ENCODE measurements at regions not wholly inside any gene's neighbourhood (a gene's known extent, or its start where the extent isn't known, plus 50 kb on each side); places are given as distances from the start of the nearest gene placed in this dataset.
"Not testable (repeated sequence)": the region's sequence is repeated elsewhere in the genome, so short reads cannot be mapped to it uniquely, and the experiment has no call there.

DNA sequence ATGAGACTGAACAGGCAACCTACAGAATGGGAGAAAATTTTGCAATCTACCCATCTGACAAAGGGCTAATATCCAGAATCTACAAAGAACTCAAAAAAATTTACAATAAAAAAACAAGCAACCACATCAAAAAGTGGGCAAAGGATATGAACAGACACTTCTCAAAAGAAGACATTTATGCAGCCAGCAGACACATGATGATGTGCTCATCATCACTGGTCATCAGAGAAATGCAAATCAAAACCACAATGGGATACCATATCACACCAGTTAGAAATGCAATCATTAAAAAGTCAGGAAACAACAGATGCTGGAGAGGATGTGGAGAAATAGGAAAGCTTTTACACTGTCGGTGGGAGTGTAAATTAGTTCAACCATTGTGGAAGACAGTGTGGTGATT is 51.7 kb upstream of the PAXBP1 start:
- DNase-seq (ENCODE audit: low read depth in 3 of 3, low spot score in 1 of 3) = not testable (repeated sequence)

DNA sequence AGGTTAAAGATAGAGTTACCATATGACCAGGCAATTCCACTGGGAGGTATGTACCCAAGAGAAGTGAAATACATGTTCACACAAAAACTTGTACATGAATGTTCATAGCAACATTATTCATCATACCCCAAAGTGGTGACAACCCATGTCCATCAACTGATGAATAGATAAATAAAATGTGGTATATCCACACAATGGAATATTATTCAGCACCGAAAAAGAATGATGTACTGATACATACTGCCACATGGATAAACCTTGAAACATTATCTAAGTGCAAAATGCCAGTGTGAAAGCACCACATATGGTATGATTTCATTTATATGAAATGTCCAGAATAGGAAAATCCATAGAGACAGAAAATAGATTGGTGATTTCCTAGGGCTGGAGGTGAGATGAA is 53.4 kb upstream of the PAXBP1 start:
- DNase-seq (ENCODE audit: low read depth in 3 of 3, low spot score in 1 of 3) = no peak

DNA sequence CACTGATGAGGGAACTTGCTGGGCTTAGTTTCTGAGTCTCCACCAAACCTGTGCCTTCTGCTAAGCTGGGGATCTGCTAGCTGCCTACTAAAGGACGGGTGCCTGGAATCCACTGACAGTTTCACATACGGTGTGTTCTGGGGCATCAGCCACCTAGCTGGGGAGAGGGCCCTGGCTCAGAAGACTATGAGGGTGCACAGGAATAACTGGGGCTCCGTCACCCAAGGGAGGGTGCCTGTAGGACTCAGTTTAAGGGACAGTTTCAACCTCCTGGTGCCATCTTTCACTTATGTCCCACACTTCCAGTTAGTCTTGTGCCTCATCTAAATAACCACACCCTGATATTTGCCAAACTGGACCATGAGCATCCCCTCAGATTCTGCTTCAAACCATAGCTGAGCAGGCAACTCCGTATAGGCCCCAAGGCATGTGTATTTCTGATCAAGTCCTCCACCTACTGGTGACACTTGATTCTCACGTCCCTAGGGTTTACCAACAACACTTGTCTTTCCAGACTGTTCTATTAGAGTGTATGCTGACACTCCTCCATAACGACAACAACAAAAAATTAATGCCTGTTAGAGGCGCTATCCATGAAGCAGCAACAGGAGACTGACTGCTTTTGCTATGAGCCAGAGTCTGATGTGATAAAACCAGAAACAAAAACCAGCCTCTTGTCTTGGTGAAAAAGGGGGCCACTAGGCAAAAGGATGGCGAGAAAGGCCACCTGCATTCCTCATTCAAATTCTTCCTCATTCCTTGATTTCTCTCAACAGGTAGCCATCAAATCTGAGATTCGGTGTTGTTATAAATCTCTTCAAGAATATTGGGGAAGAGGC is 55.0 kb upstream of the PAXBP1 start:
- peak in 1 of 3 donors; percentile 1 for DNase-seq (ENCODE audit: low read depth in 3 of 3, low spot score in 1 of 3)

DNA sequence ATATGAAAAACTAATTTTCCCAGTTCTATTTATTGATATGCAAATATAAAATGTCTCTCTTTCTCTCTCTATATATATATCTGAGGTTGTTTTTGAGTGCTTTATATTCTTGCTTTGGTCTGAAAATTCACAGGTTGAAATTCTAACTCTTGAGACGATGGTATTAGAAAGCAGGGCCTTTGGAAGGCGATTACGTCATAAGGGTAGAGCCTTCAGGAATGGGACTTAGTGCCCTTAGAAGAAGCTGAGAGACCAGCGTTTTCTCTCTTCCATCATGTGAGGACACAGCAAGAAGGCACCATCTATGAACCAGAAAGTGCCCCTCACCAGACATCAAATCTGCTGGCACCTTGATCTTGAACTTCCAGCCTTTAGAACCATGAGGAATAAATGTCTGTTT is 57.4 kb upstream of the PAXBP1 start:
- DNase-seq (ENCODE audit: low read depth in 3 of 3, low spot score in 1 of 3) = no peak

DNA sequence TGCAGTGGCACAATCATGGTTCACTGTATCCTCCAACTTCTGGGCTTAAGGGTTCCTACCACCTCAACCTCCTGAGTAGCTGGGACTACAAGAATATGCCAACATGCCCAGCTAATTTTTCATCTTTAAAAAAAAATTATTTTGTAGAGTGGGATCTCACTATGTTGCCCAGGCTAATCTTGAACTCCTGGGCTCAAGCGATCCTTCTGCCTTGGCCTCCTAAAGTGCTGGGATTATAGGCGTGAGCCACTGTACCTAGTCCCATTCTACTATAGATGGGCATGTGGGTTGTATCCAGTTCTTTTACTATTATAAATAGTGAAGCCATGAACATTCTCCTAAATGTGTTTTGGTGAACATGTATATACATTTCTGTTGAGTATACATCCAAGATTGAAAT is 57.9 kb upstream of the PAXBP1 start:
- no peak for DNase-seq (ENCODE audit: low read depth in 3 of 3, low spot score in 1 of 3)

DNA sequence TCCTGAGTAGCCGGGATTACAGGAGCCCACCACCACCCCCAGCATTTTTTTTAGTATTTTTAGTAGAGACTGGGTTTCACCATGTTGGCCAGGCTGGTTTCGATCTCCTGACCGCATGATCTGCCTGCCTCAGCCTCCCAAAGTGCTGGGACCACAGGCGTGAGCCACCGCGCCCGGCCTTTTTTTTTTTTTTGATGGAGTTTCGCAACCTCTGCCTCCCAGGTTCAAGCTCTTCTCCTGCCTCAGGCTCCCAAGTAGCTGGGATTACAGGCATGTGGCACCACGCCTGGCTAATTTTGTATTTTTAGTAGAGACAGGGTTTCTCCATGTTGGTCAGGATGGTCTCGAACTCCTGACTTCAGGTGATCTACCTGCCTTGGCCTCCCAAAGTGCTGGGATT is 60.2 kb upstream of the PAXBP1 start:
- not testable (repeated sequence) for DNase-seq (ENCODE audit: low read depth in 3 of 3, low spot score in 1 of 3)

DNA sequence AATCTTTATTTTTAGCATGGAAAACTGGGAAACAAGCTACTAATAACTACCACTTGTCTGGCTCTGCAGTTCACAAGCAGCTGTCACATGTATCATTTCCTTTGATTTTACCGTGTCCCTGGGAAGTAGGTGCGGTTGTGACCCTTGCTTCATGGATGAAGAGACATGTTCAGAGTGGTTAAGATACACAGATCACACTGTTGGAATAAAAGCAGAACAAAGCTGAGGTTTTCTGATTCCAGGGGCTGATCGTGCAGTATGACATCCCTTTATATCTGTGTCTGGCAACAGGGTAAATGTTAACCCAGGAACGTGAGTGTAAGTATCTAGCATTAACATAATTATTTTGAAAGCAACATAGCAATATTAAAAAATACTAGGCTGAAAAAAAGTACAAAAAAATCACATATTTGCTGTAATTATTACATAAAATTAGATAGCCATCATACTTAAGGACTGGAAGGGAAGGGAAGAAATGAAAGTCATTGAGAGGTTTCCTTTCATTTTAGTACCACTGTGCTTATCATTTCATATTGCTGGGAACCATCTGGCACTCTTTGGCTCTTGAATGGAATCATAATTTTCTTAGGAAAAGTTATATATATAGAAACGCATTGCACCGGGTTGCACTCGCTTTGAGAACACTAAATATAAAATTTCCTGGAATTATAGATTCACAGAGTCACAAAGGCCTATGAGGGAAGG is 62.8 kb upstream of the PAXBP1 start:
- DNase-seq (ENCODE audit: low read depth in 3 of 3, low spot score in 1 of 3) = no peak

DNA sequence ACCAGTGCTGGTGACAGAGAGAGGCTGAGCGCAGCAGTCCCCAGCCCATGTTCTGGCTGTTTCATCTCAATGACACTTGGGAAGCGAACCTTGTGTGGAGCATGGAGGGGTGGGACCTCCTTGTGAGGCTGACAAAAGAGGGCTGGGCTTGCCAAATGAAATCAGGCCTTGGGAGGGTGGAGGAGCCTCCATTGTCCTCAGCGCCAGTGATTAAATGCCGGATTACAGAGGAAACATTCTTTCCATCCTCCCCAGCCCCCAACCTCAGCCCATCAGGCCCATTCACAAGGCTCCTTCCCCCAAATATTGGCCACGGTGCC is 63.3 kb upstream of the PAXBP1 start:
- no peak for DNase-seq (ENCODE audit: low read depth in 3 of 3, low spot score in 1 of 3)

DNA sequence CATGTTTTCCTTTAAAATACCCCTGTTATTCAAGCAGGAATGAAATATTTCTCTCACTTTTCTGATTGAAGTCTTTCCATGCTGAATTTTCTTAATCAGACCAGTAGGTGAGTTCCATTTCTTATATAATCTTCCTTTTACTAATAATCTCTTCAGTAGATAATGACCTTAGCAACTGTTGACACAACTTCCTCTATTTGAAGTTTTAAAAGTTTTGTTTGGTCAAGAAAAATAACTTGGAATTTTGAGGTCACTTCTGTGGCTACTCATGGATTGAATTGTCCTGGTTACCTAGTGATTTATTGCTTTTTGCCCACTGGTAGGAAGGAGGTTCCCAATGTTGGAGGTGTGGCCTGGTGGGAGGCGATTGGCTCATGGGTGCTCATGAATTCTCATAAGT is 70.6 kb upstream of the PAXBP1 start:
- DNase-seq (ENCODE audit: low read depth in 3 of 3, low spot score in 1 of 3) = no peak

DNA sequence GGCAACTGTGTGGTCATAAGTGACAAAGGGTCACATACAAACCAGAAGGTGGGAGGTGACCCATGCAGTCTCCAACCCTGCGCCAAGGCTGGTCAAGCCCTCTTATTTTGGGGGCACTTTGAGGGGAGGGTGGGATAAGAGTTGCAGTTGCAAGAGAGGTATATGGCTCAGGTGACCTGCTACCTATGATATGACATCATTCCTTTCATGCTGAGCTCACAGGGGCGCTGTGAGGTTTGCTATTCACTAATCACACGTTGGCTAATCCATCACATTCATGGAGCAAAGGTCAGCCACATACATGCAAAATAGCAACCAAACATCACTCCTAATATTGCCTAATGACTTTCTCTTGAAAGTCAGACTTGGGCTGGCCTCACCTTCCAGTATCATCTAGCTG is 72.0 kb upstream of the PAXBP1 start:
- DNase-seq (ENCODE audit: low read depth in 3 of 3, low spot score in 1 of 3) = no peak

DNA sequence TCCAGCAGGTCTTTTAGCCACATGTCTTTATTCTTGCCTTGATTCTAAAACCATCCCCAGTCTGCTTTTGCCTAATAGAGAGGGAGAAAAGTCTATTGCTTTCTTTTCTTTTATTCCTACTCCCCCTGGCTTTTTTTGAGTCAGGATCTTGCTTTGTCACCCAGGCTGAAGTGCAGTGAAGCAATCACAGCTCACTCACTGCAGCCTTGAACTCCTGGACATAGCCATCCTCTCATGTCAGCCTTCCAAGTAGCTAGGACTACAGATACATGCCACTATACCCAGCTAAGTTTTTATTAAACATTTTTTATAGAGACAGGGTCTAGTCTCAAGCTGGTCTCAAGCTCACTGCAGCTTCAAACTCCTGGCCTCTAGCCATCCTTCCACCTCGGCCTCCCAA is 72.5 kb upstream of the PAXBP1 start:
- no peak for DNase-seq (ENCODE audit: low read depth in 3 of 3, low spot score in 1 of 3)

DNA sequence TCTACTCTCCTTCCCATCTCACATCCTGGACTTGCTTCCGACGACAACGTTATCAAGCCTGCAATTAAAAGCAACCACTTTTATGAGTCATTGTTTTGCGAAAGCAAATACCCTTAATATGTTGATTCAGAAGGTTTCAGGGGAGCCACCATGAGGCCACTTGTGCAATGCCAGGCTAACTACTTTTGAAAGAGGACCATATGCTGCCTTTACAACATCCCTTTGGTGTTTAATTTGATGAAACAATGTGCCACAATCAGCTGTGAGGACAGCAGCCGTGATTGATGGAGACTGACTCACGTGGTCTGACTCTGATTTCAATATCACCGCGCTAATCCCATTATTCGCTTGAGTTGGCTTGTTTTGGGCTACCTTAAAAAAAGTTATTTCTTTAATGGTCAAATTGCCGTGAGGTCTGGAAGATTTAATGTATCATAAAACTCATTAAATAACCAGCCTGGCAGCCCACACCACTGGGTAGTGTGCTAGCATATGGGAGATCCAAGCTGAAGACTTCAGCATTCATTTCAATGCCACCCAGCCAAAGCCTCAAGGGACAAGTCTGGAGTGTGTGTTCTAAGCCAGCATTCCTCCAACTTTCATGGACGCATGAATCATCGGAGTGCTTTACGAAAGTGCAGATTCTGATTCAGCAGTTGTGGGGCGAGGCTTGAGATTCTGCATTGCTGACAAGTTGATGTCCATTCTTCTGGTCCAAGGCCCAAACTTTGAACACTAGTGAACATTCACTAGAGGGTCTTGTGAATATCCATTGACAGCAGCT is 73.3 kb upstream of the PAXBP1 start:
- no peak for DNase-seq (ENCODE audit: low read depth in 3 of 3, low spot score in 1 of 3)

DNA sequence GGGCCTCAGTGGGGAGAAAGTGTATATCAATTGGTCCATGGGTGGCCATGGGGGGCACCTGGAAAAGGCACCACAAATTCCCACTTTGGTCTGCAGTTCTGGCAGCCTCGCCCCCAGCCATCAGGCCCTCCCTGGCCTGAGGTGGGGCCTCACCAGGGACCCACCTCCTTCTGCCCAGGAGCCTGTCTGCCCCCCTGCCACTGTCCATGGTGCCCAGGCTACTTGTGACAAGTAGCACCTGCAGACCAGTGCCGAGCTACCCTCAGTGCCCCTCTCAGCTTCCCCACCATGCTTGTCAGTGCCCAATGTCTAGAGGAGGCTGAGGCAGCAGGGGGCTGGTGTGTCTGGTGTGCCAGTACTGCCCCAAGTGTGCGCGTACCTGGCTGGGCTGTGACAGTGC is 87.1 kb upstream of the PAXBP1 start:
- DNase-seq (ENCODE audit: low read depth in 3 of 3, low spot score in 1 of 3) = no peak

DNA sequence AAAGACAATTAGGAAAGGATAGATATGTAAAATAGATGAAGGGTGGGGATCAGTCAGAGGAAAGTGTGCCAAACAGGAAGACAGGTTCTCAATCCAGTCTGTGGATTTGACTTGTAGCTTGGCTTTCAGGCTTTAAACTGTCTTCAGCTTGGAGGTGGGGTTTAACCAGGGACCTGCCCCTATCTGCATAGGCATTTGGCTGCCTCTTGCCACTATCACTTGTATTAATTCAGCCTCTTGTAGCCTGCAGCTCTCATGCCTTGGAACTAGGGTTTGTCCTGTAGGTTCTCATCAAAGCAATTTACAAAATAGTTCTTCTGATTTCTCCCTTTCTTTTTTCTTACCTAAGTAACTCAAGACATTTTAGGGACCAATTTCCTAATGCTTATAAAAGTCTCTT is 88.8 kb upstream of the PAXBP1 start:
- no peak for DNase-seq (ENCODE audit: low read depth in 3 of 3, low spot score in 1 of 3)

DNA sequence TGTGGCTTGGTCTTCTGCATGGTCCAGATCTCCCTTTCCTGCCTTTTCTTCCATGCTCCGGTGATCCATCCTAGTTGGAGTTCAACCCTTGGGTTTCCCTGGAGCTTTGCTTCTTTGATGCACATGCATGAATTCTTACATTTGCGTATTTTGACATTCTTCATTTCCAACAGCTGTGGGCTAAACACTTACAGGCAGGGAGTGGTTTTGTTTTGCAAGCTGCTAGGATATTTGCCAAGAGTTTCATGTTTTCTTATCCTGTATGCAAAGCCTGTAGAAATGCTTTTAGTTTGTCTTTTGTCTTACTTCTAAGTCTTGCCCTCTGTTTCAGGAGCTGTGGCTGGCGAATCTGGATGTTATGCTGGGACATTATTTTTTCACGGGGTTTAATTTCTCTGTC is 90.3 kb upstream of the PAXBP1 start:
- no peak for DNase-seq (ENCODE audit: low read depth in 3 of 3, low spot score in 1 of 3)

DNA sequence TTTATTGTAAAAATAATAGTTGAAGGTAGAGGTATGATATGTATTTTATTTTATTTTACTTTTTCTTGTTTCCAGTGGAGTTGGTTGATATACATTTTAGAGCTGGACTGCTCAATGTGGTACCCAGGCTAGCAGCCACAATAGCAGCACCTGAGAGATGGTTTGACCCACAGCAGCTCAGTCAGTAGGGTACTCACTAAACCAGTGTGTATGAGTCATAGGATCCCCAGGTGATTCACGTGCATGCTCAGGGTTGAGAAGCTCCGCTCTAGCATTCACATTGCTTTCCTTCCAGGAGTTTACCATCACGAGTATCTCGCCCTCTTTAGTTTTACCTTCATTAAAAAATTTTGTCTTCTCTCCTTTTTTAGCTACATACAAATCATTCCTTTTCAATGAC is 96.0 kb upstream of the PAXBP1 start:
- no peak for DNase-seq (ENCODE audit: low read depth in 3 of 3, low spot score in 1 of 3)

DNA sequence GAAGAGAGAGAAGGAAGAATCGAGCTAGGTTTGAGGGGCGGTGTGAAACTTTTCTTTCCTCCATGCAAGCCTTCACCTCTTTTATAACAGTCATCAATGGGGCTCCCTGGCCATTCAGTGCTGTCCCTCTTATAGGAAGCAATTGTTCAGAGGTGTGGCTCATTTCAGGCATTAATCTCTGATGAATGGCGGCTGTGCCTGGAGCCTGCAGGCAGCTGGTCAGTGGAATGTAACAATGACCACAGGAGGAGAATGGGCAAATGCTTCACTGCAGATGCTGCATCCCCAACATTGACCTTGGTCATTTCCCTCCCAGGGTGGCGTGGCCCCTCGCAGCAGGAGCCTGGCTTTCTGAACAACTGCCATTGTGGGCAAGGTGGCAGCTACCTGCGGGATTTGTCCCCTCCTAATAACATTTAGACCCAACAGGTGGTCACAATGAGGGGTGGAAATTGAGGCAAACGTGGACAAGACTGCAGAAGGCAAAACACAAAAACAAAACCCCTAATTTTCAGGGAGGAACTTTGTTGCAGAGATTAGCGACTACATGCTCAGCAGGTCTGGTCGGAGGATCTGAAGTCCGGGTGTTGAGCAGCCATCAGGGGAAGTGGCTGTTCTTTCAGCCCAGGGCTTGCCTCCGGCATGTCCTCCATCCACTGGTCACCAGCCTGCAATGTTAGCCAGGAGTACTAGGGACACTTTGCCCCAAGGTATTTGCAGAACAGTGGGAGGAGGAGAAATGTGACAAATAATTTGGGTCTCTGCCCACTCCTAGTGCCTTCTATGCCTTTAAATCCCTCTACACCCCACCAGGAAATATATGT is 97.3 kb upstream of the PAXBP1 start:
- DNase-seq (ENCODE audit: low read depth in 3 of 3, low spot score in 1 of 3) = no peak

DNA sequence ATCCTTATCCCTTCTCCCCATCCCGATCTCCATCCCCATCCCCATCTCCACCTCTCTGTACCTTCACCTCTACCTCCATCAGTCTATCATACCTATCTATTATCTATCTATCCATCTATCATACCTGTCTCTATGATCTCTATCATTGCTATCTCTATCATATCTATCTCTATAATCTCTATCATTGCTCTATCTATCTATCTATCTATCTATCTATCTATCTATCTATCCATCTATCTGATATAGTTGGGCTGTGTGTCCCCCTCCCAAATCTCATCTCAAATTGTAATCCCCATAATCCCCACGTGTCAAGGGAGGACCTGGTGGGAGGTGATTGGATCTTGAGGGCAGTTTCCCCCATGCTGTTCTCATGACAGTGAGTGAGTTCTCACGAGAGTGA is 97.9 kb upstream of the PAXBP1 start:
- no peak for DNase-seq (ENCODE audit: low read depth in 3 of 3, low spot score in 1 of 3)

DNA sequence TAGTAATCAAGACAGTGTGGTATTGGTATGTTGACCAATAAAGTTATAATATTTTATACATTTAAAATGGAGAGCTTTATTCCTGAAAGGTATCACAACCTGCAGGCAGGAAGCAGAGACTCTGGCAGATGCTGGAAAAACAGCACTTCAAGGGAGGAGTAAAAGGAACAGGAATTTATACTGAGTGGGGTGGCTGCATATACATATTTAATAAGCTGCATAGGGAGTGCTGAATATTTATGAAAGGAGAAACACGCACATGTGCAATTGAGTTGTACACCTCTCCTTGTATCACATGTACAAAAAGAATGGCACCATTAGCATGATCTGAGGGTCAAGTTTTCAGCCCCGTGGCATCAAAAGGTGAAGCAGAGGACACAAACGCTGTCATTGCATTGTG is 104.9 kb upstream of the PAXBP1 start:
- DNase-seq (ENCODE audit: low read depth in 3 of 3, low spot score in 1 of 3) = no peak

DNA sequence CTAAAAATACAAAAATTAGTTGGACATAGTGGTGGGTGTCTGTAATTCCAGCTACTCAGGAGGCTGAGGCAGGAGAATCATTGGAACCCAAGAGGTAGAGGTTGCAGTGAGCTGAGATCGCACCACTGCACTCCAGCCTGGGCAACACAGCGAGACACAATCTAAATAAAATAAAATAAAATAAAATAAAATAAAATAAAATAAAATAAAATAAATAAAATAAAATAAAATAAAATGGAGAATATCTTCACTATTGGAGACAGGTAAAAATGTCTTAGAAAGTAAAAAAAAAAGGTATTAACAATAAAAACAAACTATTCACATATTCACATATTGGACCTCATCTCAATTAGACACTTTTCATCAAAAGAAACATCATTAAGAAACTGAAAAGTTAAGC is 106.3 kb upstream of the PAXBP1 start:
- DNase-seq (ENCODE audit: low read depth in 3 of 3, low spot score in 1 of 3) = not testable (repeated sequence)

DNA sequence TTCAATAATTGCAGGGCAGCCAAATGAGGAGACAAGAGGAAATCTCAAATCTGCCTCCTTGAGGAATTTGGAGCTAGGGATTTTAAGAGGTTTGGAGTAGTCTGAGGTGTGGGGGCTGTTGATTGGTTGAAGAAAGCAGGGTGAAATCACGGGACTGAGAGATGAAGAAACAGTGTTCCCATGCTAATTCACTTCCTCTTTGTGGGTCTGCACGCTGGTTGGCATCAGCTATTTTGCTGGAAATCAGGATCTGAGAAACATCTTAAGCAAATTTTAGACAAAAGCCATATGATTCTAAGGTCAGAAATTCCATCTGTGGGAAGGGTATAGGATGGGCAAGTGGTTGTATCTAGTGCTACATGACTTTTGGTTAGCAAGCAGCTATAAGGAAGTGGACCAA is 107.1 kb upstream of the PAXBP1 start:
- no peak for DNase-seq (ENCODE audit: low read depth in 3 of 3, low spot score in 1 of 3)

Data from stimulated activated CD4-positive, alpha-beta T cell treated with anti-CD3 and anti-CD28 coated beads, TNF-alpha, amount 100 ng/mL, for 1 hour (primary cell).